Renal cortex interstitium (tissue), 11 donors: ENCODE measurements at regions not wholly inside any gene's neighbourhood (a gene's known extent, or its start where the extent isn't known, plus 50 kb on each side); places are given as distances from the start of the nearest gene placed in this dataset.
A peak's percentile ranks its signal among the peaks of the same experiment; 100 is the strongest.

Source experiments
- DNase-seq, 11 donors: peaks; one replicate each; pipeline ENCODE4 v3.0.0-alpha.2; 2013; ENCODE audit warnings: low read depth in 9 of 11, low spot score in 4 of 11; ENCODE audit errors: extremely low read depth in 1 of 11

GRCh38 chr3:73718326-73719110, 93.8 kb upstream of the PDZRN3 start:
- peak in 1 of 11 donors; percentile 17 for DNase-seq

- no peak for DNase-seq
These were observed 91.7 kb upstream of the PDZRN3 start for GRCh38 chr3:73716418-73716817.

GRCh38 chr3:73710340-73710739, 85.6 kb upstream of the PDZRN3 start:
- no peak for DNase-seq

- DNase-seq: no peak
These were observed 85.0 kb upstream of the PDZRN3 start for GRCh38 chr3:73709712-73710111.

GRCh38 chr3:73708956-73709355, 84.2 kb upstream of the PDZRN3 start:
- no peak for DNase-seq

- no peak for DNase-seq
These were observed 83.0 kb upstream of the PDZRN3 start for GRCh38 chr3:73707772-73708171.

GRCh38 chr3:73706771-73707170, 82.0 kb upstream of the PDZRN3 start:
- DNase-seq: no peak

GRCh38 chr3:73705792-73706191, 81.1 kb upstream of the PDZRN3 start:
- no peak for DNase-seq

DNA sequence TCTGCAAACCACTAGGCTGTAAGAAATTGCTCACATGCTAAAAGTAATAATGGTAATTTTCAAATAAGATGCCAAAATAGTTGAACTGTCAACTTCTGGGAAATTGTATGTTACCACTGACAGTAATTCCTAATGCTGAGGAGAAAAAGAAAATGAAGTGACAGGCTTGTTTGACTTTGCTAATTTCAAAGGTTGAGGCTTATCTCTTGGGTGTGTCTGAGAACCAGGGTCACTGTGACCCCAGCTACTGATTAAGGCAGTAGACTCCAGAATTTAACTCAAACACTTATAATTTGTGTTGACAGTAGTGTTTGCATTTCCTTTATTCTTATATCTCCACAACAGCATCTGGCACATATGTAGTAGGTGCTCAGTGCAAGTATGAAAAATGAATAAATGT, 74.6 kb upstream of the PDZRN3 start:
- DNase-seq: no peak

DNA sequence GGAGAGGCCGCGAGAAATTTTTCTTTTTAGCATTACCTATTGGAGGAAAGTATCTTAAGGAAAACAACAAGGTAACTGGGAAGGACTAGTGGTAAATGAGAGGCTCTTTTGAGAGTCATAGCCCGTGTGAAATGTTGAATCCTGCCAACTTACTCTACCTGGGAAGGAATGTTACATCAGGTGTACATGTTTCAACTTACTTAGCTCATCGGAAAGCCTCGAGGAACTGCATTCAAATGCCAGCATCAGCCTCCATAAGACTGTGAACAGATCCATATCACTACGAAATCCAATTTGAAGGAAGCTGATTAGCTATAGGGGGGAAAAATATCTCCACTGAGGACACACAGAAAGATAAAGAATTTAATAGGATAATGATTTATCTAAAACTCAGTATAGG, 72.3 kb upstream of the PDZRN3 start:
- no peak for DNase-seq

DNA sequence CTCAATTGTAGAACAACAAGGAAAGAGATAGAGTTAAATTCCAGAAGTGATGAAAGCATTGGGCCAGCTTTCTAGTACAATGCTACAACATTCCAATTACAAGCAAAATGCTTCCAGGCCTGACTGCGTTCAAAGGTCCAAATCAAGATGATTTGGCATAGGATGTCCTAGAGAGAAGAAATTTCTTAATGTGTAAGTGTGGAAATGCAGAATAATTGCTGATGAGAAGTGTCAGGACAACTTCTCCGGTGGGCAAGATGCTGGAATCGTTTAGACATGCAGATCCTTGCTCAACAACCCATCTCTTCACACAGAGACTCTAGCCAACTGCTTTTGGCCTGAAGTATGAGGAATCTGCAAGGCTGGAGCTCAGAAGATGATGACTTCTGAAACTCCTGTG, 71.1 kb upstream of the PDZRN3 start:
- no peak for DNase-seq

DNA sequence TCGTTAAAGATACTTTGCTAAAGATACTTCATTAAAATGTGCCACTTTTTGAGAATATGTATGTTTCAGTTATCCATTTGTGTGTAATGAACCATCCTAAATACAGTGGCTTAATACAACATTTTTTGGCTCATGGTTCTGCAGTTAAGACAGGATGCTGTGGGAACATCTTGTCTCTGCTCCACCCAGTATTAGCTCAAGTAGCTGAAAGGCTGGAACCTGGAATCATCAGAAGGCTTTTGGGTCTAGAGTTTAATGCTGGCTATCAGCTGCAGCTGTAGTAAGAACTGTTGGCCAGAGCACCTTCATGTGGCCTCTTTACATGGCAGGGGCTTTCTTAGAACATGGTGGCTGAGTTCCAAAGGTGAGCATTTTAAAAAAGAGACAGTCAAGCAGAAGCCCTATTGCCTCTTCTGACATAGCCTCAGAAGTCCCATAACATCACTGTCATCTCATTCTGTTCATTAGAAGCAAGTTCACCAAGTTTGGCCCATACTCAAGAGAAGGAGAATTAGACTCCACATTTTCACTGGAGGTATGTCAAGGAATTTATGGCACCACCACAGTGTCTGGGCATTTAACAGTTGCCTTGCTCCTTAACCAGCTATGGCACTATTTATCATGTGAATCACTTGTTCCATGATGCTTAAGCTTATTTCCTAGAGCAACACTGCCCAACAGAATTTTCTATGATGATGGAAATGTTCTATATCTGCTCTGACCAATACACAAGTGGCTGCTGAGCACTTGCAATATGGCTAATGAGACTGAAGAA, 70.4 kb upstream of the PDZRN3 start:
- no peak for DNase-seq

DNA sequence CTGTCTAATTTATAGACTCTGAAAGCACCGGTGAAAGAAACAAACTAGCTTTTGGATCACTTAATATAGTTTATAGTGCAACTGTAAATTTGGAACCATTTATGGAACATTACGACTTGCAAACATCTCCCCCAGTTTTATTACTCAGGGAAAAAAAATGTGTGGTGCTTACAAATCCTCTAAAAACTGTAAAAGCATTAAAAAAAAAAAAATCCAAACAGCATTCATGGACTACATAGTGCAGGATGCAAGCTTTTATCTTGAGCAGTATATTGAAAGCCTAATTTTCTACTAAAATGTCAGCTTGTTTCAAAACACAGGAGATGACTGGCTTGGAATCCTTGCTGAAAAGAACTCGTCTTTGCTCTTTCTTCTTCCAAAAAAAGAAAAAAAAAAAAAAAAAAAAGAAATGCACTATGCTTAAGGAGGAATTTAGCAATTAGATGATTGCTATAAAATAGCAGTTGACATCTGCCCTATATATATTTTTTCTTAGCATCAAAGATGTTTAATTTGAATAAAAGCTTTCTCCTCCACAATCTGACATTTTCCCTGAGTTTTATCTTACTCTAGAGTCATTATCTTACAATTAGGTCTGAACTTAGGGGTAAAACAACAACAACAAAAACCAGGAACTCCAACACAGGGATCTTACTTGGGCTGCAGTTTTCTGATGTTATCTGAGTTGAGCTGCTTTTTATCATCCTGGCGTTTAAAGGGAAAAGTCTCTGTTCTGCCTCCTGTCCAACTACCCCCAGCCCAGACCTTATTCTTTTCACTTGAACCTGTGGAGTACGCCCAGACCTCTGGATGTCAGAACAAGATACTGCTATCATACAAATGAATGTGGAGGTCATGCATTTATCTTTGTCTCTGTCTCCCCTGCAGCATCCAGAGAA, 62.6 kb upstream of the PDZRN3 start:
- peak in 5 of 11 donors; percentile 37 to 63 (median 47) for DNase-seq

- DNase-seq: no peak
These were observed 60.3 kb upstream of the PDZRN3 start for GRCh38 chr3:73685061-73685460.

DNA sequence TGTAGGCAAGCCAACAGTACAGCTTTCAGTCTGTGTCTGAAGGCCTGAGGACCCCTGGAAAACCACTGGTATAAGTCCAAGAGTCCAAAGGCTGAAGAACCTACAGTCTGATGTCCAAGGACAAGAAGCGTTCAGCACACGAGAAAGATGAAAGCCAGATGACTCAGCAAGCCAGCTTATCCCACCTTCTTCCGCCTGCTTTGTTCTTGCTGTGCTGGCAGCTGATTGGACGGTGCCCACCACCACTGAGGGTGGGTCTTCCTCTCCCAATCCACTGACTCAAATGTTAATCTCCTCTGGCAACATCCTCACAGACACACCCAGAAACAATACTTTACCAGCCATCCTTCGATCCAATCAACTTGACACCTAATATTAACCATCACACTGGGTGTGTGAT, 59.0 kb upstream of the PDZRN3 start:
- no peak for DNase-seq

- no peak for DNase-seq
These were observed 56.9 kb upstream of the PDZRN3 start for GRCh38 chr3:73681610-73682009.

GRCh38 chr3:73681198-73681597, 56.5 kb upstream of the PDZRN3 start:
- no peak for DNase-seq

DNA sequence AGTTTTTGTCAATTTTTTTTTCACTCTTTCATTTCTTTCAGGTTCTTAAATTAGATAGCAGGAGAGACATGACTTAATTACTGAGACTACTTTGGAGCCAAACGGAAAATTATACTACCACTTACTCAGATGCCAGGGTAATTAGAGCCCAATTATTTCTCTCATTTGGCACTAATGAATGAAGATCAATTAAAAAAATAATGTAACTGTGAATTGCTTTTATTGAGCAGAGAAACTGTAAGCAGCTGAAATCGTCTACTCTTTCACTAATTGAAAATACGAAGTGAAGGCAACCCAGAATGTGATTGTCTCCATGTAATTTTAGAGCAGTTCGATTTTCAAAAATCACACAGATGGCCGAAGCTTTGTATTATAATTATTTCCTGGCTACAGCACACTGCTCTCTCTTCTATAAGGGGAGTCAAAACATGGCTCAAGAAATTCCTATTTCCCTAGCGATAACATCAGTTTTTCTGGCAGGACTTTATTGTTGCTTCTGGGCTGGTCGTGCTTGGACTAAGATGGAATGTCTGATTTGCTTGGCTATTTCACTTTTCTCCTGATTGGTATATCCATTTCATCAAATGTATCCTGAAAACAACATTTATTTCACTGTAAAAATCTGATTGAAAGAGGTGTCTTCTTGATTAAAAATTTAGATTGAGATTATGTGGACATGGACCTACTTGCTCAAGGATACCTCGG, 55.8 kb upstream of the PDZRN3 start:
- no peak for DNase-seq
